ENCODE measurements at regions not wholly inside any gene's neighbourhood (a gene's known extent, or its start where the extent isn't known, plus 50 kb on each side); places are given as distances from the start of the nearest gene placed in this dataset.

DNA sequence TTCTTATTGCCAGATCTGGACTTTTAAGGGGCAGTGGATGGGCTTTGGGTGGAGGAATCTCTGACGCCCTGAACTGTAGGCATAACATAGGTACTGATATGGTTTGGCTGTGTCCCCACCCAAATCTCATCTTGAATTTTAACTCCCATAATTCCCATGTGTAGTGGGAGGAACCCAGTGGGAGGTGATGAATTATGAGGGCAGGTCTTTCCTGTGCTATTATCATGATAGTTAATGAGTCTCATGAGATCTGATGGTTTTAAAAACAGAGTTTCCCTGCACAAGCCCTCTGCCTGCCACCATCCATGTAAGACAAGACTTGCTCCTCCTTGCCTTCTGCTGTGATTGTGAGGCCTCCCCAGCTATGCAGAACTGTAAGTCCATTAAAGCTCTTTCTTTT, 160.0 kb upstream of the CRY1 start:
- TF ChIP-seq, protein P1, sequence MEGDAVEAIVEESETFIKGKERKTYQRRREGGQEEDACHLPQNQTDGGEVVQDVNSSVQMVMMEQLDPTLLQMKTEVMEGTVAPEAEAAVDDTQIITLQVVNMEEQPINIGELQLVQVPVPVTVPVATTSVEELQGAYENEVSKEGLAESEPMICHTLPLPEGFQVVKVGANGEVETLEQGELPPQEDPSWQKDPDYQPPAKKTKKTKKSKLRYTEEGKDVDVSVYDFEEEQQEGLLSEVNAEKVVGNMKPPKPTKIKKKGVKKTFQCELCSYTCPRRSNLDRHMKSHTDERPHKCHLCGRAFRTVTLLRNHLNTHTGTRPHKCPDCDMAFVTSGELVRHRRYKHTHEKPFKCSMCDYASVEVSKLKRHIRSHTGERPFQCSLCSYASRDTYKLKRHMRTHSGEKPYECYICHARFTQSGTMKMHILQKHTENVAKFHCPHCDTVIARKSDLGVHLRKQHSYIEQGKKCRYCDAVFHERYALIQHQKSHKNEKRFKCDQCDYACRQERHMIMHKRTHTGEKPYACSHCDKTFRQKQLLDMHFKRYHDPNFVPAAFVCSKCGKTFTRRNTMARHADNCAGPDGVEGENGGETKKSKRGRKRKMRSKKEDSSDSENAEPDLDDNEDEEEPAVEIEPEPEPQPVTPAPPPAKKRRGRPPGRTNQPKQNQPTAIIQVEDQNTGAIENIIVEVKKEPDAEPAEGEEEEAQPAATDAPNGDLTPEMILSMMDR (conservative IDR thresholded peaks at IDR 0.05 in 1 of 2, IDR thresholded peaks at IDR 0.05 in 1 of 2; ENCODE audit: low read depth in 1 of 2, low read length in 2 of 2), result no peak
- TF ChIP-seq EZH2 (IDR thresholded peaks at IDR 0.05; ENCODE audit: low read length, missing control alignments), result no peak

All from fibroblast of lung (primary cell).